ENCODE measurements at regions not wholly inside any gene's neighbourhood (a gene's known extent, or its start where the extent isn't known, plus 50 kb on each side); places are given as distances from the start of the nearest gene placed in this dataset.
"Not testable (repeated sequence)": the region's sequence is repeated elsewhere in the genome, so short reads cannot be mapped to it uniquely, and the experiment has no call there.

DNA sequence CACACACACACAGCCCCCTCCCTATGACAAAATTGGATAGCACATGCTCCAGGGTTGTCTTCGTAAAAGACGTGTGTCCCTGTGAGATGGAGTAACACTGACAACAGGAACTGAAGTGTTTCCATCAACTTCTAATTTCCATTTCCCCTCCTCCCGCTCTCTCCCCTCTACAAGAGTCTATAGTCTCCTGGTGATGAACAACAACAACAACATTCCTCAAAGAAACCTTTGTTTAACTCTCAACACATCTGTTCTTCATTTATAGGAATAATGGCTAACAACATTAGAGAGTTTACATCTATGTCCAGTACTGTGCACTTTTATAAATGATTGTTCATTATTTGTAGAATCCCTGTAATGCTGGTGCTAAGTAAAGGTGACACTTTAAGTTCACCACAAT lies 205.8 kb upstream of the SSTR4 start:
- no peaks in the 10 kb centered on the region for H3K9me3 ChIP-seq (ENCODE audit: insufficient read depth, low read depth, low read length)
- no peak overlapping the region for H3K27ac ChIP-seq (ENCODE audit: low read depth, low read length)
- no peaks in the 10 kb centered on the region for H3K79me1 ChIP-seq (ENCODE audit: low read length)
- H3K4me1 ChIP-seq (ENCODE audit: control insufficient read depth in 1 of 2, insufficient read depth in 2 of 2, low read length in 2 of 2) = peaks cover 0 to 10% of the 10 kb centered on the region in 2 experiments
- H2AK5ac ChIP-seq (ENCODE audit: low read length) = no peak overlapping the region
- H3K14ac ChIP-seq (ENCODE audit: low read length) = no peak overlapping the region
- no peak overlapping the region for H3K23ac ChIP-seq (ENCODE audit: low read length)
- no peak overlapping the region for H2BK120ac ChIP-seq (ENCODE audit: insufficient read depth, low read length, poor library complexity)
- no peak overlapping the region for H3K4me2 ChIP-seq (ENCODE audit: low read length)
- no peak overlapping the region for H4K91ac ChIP-seq (ENCODE audit: low read depth, low read length)
- no peak overlapping the region for H3K4me3 ChIP-seq (ENCODE audit: low read depth, low read length)
- H3K4ac ChIP-seq (ENCODE audit: low read depth, low read length) = no peak overlapping the region
- no peak overlapping the region for H2BK5ac ChIP-seq (ENCODE audit: low read depth, low read length, poor library complexity)
- no CpG with 5 or more reads among the region's 3 CpGs for WGBS (ENCODE audit: extremely low coverage, insufficient coverage, insufficient read length)
- no peak overlapping the region for H2AFZ ChIP-seq (ENCODE audit: insufficient read depth, low read length, poor library complexity)
- H4K12ac ChIP-seq (ENCODE audit: low read depth, low read length) = no peak overlapping the region
- H3K27me3 ChIP-seq (ENCODE audit: insufficient read depth, low read length) = no peaks in the 10 kb centered on the region
- DNase-seq = no peak
- no peak overlapping the region for H4K8ac ChIP-seq (ENCODE audit: low read depth, low read length)
- H2BK12ac ChIP-seq (ENCODE audit: low read length) = no peak overlapping the region
- H3K18ac ChIP-seq (ENCODE audit: low read length) = no peak overlapping the region
- H3K79me2 ChIP-seq (ENCODE audit: control insufficient read depth, insufficient read depth, low read length, poor library complexity) = no peaks in the 10 kb centered on the region
- H3K9ac ChIP-seq (ENCODE audit: low read length) = no peak overlapping the region
- no peaks in the 10 kb centered on the region for H3K36me3 ChIP-seq (ENCODE audit: control insufficient read depth in 1 of 2, insufficient read depth in 2 of 2, low read length in 2 of 2)

- Histone ChIP-seq H3K79me1 (ENCODE audit: low read length) (no peaks in the 10 kb centered on the region), H3K4me3 (ENCODE audit: low read depth, low read length) (no peak overlapping the region), H3K18ac (ENCODE audit: low read length) (no peak overlapping the region), H3K9me3 (ENCODE audit: insufficient read depth, low read depth, low read length) (no peaks in the 10 kb centered on the region), H4K91ac (ENCODE audit: low read depth, low read length) (no peak overlapping the region), H3K27me3 (ENCODE audit: insufficient read depth, low read length) (no peaks in the 10 kb centered on the region), H4K12ac (ENCODE audit: low read depth, low read length) (no peak overlapping the region), H3K23ac (ENCODE audit: low read length) (no peak overlapping the region), H3K36me3 (ENCODE audit: control insufficient read depth in 1 of 2, insufficient read depth in 2 of 2, low read length in 2 of 2) (no peaks in the 10 kb centered on the region), H3K9ac (ENCODE audit: low read length) (no peak overlapping the region), H2BK120ac (ENCODE audit: insufficient read depth, low read length, poor library complexity) (no peak overlapping the region), H4K8ac (ENCODE audit: low read depth, low read length) (no peak overlapping the region), H3K4me2 (ENCODE audit: low read length) (no peak overlapping the region), H2AK5ac (ENCODE audit: low read length) (no peak overlapping the region), H2BK12ac (ENCODE audit: low read length) (no peak overlapping the region), H3K4me1 (ENCODE audit: control insufficient read depth in 1 of 2, insufficient read depth in 2 of 2, low read length in 2 of 2) (peaks cover 0 to 8% of the 10 kb centered on the region in 2 experiments), H2AFZ (ENCODE audit: insufficient read depth, low read length, poor library complexity) (no peak overlapping the region), H3K4ac (ENCODE audit: low read depth, low read length) (no peak overlapping the region), H3K14ac (ENCODE audit: low read length) (no peak overlapping the region), H3K79me2 (ENCODE audit: control insufficient read depth, insufficient read depth, low read length, poor library complexity) (no peaks in the 10 kb centered on the region), H3K27ac (ENCODE audit: low read depth, low read length) (no peak overlapping the region), H2BK5ac (ENCODE audit: low read depth, low read length, poor library complexity) (no peak overlapping the region)
- no CpG with 5 or more reads among the region's 2 CpGs for WGBS (ENCODE audit: extremely low coverage, insufficient coverage, insufficient read length)
- DNase-seq = no peak
Observed at GRCh38 chr20:22830138-22830537, 205.0 kb upstream of the SSTR4 start.

DNA sequence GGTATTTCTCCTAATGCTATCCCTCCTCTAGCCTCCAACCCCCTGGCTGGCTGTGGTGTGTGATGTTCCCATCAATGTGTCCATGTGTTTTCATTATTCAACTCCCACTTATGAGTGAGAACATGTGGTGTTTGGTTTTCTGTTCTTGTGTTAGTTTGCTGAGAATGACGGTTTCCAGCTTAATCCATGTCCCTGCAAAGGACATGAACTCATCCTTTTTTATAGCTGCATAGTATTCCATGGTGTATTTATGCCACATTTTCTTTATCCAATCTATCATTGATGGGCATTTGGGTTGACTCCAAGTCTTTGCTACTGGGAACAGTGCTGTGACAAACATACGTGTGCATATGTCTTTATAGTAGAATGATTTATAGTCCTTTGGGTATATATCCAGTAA lies 204.4 kb upstream of the SSTR4 start:
- not testable (repeated sequence) for H3K9me3 ChIP-seq (ENCODE audit: insufficient read depth, low read depth, low read length); H3K14ac ChIP-seq (ENCODE audit: low read length); H3K9ac ChIP-seq (ENCODE audit: low read length); H4K91ac ChIP-seq (ENCODE audit: low read depth, low read length); H4K8ac ChIP-seq (ENCODE audit: low read depth, low read length); H2BK5ac ChIP-seq (ENCODE audit: low read depth, low read length, poor library complexity); H3K27ac ChIP-seq (ENCODE audit: low read depth, low read length); DNase-seq; H4K12ac ChIP-seq (ENCODE audit: low read depth, low read length); H3K4ac ChIP-seq (ENCODE audit: low read depth, low read length); H3K79me2 ChIP-seq (ENCODE audit: control insufficient read depth, insufficient read depth, low read length, poor library complexity); H2BK12ac ChIP-seq (ENCODE audit: low read length); H3K79me1 ChIP-seq (ENCODE audit: low read length); H3K36me3 ChIP-seq (ENCODE audit: control insufficient read depth in 1 of 2, insufficient read depth in 2 of 2, low read length in 2 of 2); H3K27me3 ChIP-seq (ENCODE audit: insufficient read depth, low read length); H3K23ac ChIP-seq (ENCODE audit: low read length); H2BK120ac ChIP-seq (ENCODE audit: insufficient read depth, low read length, poor library complexity); H2AK5ac ChIP-seq (ENCODE audit: low read length); H3K18ac ChIP-seq (ENCODE audit: low read length); H3K4me2 ChIP-seq (ENCODE audit: low read length); H3K4me3 ChIP-seq (ENCODE audit: low read depth, low read length); H3K4me1 ChIP-seq (ENCODE audit: control insufficient read depth in 1 of 2, insufficient read depth in 2 of 2, low read length in 2 of 2); H2AFZ ChIP-seq (ENCODE audit: insufficient read depth, low read length, poor library complexity)
- no CpG with 5 or more reads among the region's 2 CpGs for WGBS (ENCODE audit: extremely low coverage, insufficient coverage, insufficient read length)

DNA sequence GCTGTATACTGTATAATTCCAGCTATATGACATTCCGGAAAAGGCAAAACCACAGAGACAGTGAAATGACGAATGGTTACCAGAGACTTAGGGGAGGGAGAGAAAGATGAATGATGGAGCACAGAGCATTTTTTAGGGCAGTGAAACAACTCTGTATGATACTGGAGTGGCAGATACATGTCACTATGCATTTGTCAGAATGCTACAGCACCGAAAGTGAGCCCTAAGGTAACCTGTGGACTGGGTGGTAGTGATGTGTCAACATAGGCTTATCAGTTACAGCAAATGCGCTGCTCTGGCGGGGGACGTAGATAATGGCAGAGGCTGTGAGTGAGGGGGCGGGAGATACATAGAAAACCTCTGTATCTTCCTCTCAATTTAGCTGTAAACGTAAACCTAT lies 201.3 kb upstream of the SSTR4 start:
- peak overlapping the region; percentile 83 for H3K23ac ChIP-seq (ENCODE audit: low read length)
- no peaks in the 10 kb centered on the region for H3K79me2 ChIP-seq (ENCODE audit: control insufficient read depth, insufficient read depth, low read length, poor library complexity)
- H3K9me3 ChIP-seq (ENCODE audit: insufficient read depth, low read depth, low read length) = no peaks in the 10 kb centered on the region
- WGBS (ENCODE audit: extremely low coverage, insufficient coverage, insufficient read length) = no CpG with 5 or more reads among the region's 8 CpGs
- H3K4me2 ChIP-seq (ENCODE audit: low read length) = no peak overlapping the region
- H2AK5ac ChIP-seq (ENCODE audit: low read length) = no peak overlapping the region
- H4K91ac ChIP-seq (ENCODE audit: low read depth, low read length) = no peak overlapping the region
- no peak overlapping the region for H2BK5ac ChIP-seq (ENCODE audit: low read depth, low read length, poor library complexity)
- H4K8ac ChIP-seq (ENCODE audit: low read depth, low read length) = no peak overlapping the region
- no peak overlapping the region for H2BK120ac ChIP-seq (ENCODE audit: insufficient read depth, low read length, poor library complexity)
- peaks cover 4 to 11% of the 10 kb centered on the region in 2 experiments for H3K4me1 ChIP-seq (ENCODE audit: control insufficient read depth in 1 of 2, insufficient read depth in 2 of 2, low read length in 2 of 2)
- no peak overlapping the region for H3K14ac ChIP-seq (ENCODE audit: low read length)
- no peaks in the 10 kb centered on the region for H3K79me1 ChIP-seq (ENCODE audit: low read length)
- no peak for DNase-seq
- no peak overlapping the region for H3K18ac ChIP-seq (ENCODE audit: low read length)
- H4K12ac ChIP-seq (ENCODE audit: low read depth, low read length) = no peak overlapping the region
- no peak overlapping the region for H3K4me3 ChIP-seq (ENCODE audit: low read depth, low read length)
- H2AFZ ChIP-seq (ENCODE audit: insufficient read depth, low read length, poor library complexity) = no peak overlapping the region
- peak overlapping the region; percentile 4 for H3K9ac ChIP-seq (ENCODE audit: low read length)
- H3K4ac ChIP-seq (ENCODE audit: low read depth, low read length) = no peak overlapping the region
- H3K27me3 ChIP-seq (ENCODE audit: insufficient read depth, low read length) = no peaks in the 10 kb centered on the region
- H2BK12ac ChIP-seq (ENCODE audit: low read length) = no peak overlapping the region
- no peak overlapping the region for H3K27ac ChIP-seq (ENCODE audit: low read depth, low read length)
- H3K36me3 ChIP-seq (ENCODE audit: control insufficient read depth in 1 of 2, insufficient read depth in 2 of 2, low read length in 2 of 2) = no peaks in the 10 kb centered on the region
